Uterus (tissue), 2 donors: ENCODE measurements at regions not wholly inside any gene's neighbourhood (a gene's known extent, or its start where the extent isn't known, plus 50 kb on each side); places are given as distances from the start of the nearest gene placed in this dataset.

ENCODE experiments used
- CTCF ChIP-seq, 4 experiments: fragments of 200-600 bp in 2 of 4; fragments of 450-650 bp in 2 of 4; sonication (generic) in 2 of 4; IDR thresholded peaks; one replicate each; pipeline ENCODE4 v1.5.1; 2016 to 2019; ENCODE audit warnings: antibody characterized with exemption in 4 of 4, mild to moderate bottlenecking in 2 of 4, moderate library complexity in 1 of 4
- POLR2A ChIP-seq, 2 donors: fragments of 450-650 bp; IDR thresholded peaks; one replicate each; pipeline ENCODE4 v1.6.1; 2016; ENCODE audit warnings: antibody characterized with exemption in 2 of 2, mild to moderate bottlenecking in 1 of 2, moderate library complexity in 1 of 2

DNA sequence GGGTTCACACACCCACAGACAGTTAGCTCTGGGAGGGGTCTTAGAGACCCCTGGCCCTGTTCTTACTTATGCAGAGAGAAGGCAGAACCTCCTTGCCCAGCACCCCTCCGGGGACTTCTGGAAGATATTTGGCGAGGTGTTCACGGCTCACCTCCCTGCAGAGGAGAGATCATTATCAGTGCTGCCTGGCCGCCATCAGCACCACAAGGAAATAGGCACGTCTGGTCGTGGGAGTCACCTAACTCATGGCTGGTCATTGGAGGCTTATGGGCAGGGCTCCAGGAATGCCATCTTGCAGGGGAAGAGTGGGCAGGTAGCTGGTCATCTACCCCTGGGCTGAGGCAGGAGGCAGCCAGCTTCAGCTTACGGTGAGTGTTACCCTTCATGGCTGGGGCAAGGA is 189.4 kb downstream of the RPS24 start:
- TF ChIP-seq CTCF (IDR thresholded peaks at IDR 0.05), result no peak
- TF ChIP-seq POLR2A (IDR thresholded peaks at IDR 0.05), result no peak
